HG03378 (cell line): ENCODE measurements at regions not wholly inside any gene's neighbourhood (a gene's known extent, or its start where the extent isn't known, plus 50 kb on each side); places are given as distances from the start of the nearest gene placed in this dataset.
"Not testable (repeated sequence)": the region's sequence is repeated elsewhere in the genome, so short reads cannot be mapped to it uniquely, and the experiment has no call there.

ENCODE experiments used
- ATAC-seq: cut with Tn5 transposase; IDR thresholded peaks from one replicate; pipeline ENCODE4 v1.9.1; 2021; ENCODE audit warnings: mild to moderate bottlenecking, moderate library complexity; ENCODE audit not compliant: unreplicated experiment

DNA sequence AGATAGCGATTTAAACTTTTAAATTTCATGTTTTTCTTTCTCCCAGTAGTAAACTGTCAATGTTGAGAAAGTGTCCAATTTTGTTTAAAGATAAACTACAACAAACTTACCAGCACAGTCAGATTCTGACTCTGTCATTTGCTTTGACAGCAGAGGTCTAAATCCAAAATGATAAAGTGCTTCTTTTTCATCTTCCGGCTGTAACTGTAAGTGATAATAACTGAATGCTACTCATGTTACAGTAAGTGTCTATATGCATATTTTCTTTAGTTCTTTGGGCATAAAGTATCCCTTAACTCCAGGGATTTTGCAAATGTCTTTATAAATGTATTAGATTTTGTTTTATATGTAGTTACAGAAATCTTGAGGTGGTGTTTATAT lies 610.4 kb downstream of the RFPL4B start:
- ATAC-seq: no peak

DNA sequence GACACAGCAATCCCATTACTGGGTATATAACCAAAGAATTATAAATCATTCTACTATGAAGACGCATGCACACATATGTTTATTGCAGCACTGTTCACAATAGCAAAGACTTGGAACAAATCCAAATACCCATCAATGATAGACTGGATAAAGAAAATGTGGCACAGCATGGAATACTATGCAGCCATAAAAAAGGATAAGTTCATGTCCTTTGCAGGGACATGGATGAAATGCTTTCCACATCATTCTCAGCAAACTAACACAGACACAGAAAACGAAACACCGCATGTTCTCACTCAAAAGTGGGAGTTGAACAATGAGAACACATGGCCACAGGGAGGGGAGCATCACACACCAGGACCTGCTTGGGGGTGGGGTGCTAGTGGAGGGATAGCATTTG lies 613.0 kb downstream of the RFPL4B start:
- not testable (repeated sequence) for ATAC-seq

DNA sequence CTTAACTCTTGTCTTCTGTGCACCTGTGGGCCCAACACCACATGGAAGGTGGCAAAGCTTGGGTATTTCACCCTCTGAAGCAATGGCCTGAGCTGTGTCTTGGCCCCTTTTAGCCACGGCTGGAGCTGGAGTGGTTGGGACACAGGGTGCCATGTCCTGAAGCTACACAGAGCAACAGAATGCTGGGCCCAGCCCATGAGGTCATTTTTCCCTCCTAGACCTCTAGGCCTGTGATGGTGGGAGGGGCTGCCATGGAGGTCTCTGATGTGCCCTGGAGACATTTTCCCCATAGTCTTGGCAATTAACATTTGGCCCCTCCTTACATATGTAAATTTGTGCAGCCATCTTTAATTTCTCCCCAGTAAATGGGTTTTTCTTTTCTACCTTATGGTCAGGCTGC lies 620.8 kb downstream of the RFPL4B start:
- ATAC-seq: no peak

DNA sequence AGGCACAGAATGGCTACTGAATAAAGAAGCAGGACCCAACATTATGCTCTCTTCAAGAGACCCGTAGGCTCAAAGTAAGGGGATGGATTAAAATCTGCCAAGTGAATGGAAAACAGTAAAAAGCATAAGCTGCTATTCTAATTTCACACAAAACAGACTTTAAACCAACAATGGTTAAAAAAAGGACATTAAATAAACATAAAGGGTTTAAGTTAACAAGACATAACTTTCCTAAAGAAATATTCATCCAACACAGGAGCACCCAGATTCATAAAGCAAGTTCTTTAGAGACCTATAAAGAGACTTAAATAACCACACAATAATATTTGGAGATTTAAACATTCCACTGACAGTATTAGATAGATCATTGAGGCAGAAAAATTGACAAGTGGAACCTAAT lies 624.5 kb downstream of the RFPL4B start:
- ATAC-seq: no peak

DNA sequence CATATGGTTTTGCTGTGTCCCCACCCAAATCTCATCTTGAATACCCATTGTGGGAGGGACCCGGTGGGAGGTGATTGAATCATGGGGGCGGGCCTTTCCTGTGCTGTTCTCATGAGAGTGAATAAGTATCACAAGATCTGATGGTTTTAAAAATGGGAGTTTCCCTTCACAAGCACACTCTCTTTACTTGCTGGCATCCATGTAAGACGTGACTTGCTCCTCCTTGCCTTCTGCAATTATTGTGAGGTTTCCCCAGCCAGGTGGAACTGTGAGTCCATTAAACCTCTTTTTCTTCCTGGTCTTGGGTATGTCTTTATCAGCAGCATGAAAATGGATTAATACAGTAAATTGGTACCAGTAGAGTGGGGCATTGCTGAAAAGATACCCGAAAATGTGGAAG lies 627.8 kb downstream of the RFPL4B start:
- not testable (repeated sequence) for ATAC-seq

GRCh38 chr6:112976579-112976978 lies 629.4 kb downstream of the RFPL4B start:
- not testable (repeated sequence) for ATAC-seq

- no peak for ATAC-seq
These were observed 632.7 kb downstream of the RFPL4B start for GRCh38 chr6:112979830-112980229.

DNA sequence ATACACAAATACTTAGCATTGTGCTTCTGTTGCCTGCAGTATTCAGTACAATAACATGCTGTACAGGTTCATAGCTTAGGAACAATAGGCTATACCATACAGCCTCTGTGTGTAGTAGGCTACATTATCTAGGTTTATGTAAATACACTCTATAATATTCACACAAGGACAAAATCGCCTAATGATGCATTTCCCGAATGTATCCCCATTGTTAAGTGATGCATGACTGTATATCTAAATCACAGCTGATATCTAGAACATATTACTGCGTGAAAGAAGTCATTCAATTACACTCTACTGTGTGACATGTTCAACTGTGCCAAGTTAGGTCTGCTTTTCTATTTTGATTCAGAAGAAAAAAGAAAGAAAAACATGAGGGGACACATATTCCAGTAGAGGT lies 633.5 kb downstream of the RFPL4B start:
- ATAC-seq: no peak

DNA sequence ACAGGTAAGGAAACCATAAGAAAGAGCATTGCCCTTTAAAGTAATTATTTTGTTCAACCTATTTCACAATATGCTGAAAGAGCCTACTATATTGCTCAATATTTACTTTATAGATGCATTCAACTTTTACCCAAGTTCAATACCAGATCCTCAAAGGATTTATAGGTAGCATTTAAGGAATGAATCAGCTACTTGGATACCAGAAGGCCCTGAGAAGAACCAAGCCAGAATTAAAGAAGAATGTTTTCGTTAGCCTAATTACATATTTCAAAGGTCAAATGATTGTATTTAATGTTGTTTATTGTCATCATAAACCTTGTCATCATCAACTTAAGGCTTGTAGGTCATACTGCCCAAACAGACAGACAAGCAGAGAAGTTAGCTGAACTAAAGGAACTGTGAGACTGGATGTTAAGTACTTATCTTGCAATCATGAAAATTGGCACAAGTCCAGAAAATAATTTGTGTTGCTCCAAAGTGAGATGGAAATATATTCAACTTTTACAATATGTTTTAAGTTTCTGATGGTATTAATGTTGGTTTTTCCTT lies 636.7 kb downstream of the RFPL4B start:
- no peak for ATAC-seq

GRCh38 chr6:112984899-112985298 lies 637.8 kb downstream of the RFPL4B start:
- ATAC-seq: no peak

DNA sequence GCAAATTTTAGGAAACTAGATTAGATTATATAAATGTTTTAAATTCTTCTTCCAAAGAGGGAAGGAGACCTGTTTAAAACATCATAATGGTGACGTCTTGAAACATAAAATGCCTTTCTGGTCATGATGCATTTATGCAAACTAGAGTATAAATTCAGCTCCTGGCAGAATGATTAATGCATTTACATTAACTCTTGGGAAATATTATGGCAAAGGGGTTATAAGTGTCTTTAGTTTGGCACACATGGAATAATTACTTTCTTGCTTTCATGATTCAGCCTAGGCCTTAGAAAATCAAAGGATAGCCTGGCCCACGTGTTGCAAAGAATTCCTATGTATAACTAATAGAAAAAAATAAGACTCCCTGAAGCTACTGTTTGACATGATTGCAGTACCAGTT lies 639.2 kb downstream of the RFPL4B start:
- no peak for ATAC-seq

DNA sequence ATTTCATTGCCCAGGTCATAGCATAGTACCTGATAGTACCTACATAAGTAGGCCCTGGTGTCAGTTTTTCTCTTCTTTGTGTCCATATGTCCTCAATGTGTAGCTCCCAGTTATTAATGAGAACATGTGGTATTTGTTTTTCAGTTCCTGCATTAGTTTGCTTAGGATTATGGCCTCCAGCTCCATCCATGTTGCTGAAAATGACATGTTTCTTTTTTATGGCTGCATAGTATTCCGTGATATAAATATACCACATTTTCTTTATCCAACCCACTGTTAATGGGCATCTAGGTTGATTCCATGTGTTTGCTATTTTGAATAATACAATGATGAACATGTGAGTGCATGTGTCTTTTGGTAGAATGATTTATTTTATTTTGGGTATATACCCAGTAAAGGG lies 641.6 kb downstream of the RFPL4B start:
- no peak for ATAC-seq

DNA sequence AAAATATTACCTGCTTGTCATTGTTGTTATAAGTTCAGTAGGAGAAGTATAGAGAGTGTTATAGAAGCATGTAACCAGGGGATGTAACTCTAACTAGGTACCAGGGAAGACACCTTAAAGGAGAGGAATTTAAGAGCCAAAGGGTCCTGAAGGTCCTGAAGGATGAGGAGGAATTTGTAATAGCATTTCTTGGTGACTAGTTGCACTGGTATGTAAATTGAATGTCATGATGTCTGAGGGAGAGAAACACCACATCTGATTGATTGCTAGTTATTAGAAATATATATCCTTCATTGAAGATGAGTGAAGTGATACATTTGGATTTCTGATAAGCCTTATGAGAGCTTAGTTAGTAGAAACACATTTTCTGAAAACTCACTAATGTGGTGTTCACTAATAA lies 643.8 kb downstream of the RFPL4B start:
- ATAC-seq: no peak

- ATAC-seq: no peak
These were observed 644.8 kb downstream of the RFPL4B start for GRCh38 chr6:112991912-112992311.

DNA sequence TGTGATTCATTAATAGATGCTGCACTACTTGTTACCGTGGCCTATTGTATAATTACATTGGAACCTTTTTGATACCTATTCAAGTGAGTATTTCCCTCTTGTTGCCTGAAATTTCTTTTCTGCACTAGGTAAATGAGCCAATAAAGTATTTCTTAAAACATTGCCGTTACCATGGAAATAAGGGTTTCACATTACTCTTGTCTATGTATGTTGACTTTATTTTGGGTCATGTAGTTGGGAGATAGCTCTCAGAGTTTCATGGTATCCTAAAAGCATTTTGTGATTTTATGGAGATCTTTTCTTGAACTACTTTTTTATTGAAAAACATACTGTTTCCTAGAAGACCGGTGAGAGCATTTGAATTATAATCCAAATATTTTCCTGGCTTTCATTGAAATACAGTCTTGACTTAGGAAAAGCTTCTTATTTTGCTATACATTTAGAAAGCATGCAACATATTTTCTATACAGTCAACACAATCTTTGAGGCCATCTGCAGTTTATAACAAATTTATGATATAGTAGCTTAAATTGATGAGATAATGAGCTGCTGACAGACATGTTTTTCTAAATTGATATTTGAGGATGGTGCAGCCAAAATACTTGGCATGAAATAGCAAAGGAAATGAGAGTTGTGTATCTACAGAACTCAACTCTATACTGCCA lies 650.4 kb downstream of the RFPL4B start:
- no peak for ATAC-seq

DNA sequence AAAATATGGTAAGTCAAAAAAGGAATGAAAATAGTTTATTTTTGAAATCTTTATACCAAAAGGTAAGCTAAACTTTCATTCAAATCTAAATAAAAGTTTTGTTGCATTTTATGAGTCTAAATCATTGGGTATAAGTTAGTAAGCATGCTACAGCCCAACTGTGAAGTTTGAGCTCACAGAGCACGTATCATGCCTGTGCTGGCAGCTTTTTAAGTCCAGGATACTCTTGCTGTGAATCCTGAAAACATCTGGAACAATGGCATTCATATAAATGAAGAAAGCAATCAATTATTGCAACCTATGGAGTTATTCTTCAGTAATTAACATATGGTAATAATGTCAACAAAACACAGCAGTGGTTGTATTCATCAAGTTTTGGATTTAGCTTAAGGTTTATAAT lies 656.9 kb downstream of the RFPL4B start:
- ATAC-seq: no peak

DNA sequence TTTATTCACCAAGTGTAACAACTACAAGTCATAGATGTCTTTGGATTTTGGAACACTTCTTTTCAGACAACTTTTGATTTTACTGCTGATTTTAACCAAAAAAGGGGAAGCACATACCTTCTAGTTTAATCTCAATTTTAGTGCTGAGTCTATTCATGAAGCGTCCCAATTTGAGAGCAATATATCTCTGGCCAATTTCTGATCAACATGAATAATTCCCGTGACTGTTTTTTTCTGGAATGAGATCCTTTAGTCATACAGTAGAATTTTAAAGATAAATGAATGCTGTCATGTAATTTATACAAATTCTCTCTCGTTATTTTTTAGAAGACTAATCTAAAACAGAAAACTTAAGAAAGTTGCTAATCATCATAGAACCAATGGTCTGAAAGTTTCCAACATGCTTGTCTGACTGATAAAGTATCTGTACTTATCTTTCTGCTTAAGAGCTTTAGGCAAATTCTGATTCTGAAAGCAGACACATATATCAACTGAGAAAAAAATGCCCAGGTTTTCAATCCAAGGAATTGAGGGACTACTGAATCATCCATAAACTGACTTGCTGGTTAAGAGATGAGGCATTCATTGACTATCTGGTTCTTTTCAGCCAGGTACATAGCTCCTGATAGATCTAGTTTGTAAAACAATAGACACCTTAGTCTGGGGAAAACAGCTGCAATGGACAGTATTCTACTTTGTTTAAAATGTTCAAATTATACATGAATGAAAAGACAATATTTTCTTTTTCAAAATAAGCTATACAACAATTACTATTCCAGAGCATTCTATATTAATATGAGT lies 657.5 kb downstream of the RFPL4B start:
- ATAC-seq: no peak

- ATAC-seq: no peak
These were observed 659.4 kb downstream of the RFPL4B start for GRCh38 chr6:113006494-113006893.

- ATAC-seq: no peak
These were observed 662.6 kb downstream of the RFPL4B start for GRCh38 chr6:113009682-113010081.

DNA sequence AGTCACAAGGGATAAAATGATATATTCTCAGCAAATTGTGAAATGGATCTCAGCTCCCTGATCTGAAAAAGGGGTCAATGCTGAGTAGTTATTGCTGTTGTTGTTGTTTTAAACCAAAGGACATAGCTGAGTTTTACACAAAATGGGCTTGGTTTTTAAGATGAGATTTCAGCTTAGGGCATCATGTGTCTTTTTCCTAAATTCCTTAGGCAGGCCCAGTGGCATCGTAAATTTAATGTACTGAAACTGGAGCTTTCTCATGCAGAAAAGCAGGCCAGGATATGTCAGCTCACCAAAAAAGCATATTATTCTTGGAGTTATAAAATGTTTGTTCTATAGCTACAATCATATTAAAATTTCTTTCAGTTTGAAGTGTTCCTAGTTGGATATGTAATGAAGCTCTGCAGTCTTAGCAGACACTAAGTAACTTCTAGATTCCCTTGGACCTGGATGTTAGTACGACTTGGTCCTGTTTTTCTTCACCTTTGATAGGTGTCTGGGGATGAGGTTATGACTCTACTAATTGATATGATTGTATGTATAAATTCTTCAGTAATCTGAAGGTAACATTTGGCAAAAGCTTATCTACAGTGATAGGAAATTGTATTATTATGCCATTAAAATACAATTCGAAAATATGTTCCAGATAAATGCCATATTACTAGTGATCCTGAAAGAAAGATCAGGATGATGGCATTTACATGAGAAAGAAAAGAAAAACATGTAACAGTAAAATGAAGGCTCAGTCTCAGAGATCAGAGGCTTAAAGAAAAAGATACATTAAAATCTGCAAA lies 663.3 kb downstream of the RFPL4B start:
- no peak for ATAC-seq

DNA sequence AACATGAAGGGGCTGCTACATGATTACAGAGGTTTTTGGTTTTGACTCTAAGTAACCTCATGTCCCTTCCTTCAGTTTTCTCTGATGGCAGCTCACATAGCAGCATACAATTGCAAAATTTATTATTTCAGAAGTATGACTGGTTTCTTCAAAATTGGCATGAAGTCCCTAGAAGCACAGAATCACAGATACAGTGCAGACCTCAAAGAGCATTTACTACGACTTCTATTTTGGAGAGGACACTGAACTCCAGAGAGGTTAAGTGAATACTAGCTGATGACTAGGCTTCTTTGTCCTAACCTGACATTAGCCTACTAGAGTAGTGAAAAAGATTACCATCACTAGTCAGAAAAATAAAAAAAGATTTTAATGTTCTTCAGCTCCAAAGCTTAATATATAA lies 664.3 kb downstream of the RFPL4B start:
- ATAC-seq: no peak

DNA sequence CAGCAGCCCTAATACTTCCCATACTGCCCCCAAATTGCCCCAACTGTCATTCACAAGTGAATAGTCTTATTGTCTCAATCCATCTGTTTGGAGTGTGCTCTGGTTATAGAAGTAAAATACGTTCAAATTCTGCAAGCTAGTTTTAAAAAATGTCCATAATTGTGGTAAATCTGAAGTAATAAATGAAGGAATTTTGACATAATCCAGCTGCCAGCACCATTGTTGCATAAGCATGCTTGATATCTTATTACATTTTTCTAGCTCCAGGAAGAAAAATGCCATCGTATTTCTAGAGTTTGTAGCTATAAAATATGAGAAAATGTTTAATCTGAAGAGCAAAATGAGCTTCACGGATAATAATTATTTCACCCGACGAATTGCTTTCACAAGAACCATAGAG lies 664.7 kb downstream of the RFPL4B start:
- ATAC-seq: no peak
